Tibial nerve (tissue), 4 donors: ENCODE measurements at regions not wholly inside any gene's neighbourhood (a gene's known extent, or its start where the extent isn't known, plus 50 kb on each side); places are given as distances from the start of the nearest gene placed in this dataset.

ENCODE experiments used
- CTCF ChIP-seq, 5 experiments: fragments of 200-600 bp in 3 of 5; fragments of 450-650 bp in 2 of 5; sonication (generic) in 3 of 5; IDR thresholded peaks; one replicate each; pipeline ENCODE4 v1.5.1; 2016 to 2019; ENCODE audit warnings: antibody characterized with exemption in 5 of 5, mild to moderate bottlenecking in 3 of 5, moderate library complexity in 2 of 5
- EP300 ChIP-seq, 2 donors: sonication (generic); formaldehyde crosslinking; IDR thresholded peaks; one replicate each; pipeline ENCODE4 v1.6.1; 2017; ENCODE audit warnings: antibody characterized with exemption in 2 of 2, mild to moderate bottlenecking in 1 of 2
- POLR2A ChIP-seq, 2 donors: fragments of 450-650 bp; IDR thresholded peaks; one replicate each; pipeline ENCODE4 v1.6.1; 2017; ENCODE audit warnings: antibody characterized with exemption in 2 of 2, mild to moderate bottlenecking in 2 of 2, moderate library complexity in 2 of 2

- TF ChIP-seq POLR2A (IDR thresholded peaks at IDR 0.05) (no peak), CTCF (IDR thresholded peaks at IDR 0.05) (no peak), EP300 (IDR thresholded peaks at IDR 0.05) (no peak)
Measured at GRCh38 chr2:184304006-184304405, 294.3 kb upstream of the ZNF804A start.
